SK-N-DZ (cell line): ENCODE measurements at regions not wholly inside any gene's neighbourhood (a gene's known extent, or its start where the extent isn't known, plus 50 kb on each side); places are given as distances from the start of the nearest gene placed in this dataset.
A peak's percentile ranks its signal among the peaks of the same experiment; 100 is the strongest.

Source experiments
- DNase-seq: peaks from one replicate; pipeline ENCODE4 v3.0.0-alpha.2; 2015; ENCODE audit warnings: low spot score

DNA sequence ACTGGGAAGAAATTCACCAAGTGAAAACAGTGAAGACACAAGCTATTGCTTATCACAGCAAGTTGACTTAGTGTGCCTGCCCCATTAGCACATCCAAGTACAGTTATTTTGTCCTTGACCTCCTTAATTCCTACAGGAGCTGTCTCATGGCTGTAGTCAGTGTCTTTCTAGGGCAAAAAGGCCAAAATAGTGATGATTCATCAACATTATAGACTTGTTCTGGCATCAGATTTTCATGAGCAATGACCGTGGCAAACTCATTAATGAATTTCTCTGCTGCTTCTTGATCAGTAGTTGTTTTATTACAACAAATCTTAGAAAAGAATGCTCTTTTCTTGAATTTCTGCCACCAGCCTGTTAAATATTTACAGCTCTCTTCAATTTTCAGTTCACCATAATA lies 1169.3 kb upstream of the DDX18 start:
- DNase-seq = no peak

DNA sequence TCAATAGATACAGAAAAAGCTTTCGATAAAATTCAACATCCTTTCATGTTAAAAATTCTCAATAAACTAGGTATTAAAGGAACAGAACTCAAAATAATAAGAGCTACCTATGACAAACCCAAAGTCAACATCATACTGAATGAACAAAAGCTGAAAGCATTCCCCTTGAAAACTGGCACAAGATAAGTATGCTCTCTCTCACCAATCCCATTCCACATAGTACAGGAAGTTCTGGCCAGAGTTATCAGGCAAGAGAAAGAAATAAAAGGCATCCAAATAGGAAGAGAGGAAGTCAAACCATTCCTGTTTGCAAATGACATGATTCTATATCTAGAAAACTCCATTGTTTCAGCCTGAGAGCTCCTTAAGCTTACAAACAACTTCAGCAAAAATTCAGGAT lies 1145.8 kb upstream of the DDX18 start:
- DNase-seq = no peak

DNA sequence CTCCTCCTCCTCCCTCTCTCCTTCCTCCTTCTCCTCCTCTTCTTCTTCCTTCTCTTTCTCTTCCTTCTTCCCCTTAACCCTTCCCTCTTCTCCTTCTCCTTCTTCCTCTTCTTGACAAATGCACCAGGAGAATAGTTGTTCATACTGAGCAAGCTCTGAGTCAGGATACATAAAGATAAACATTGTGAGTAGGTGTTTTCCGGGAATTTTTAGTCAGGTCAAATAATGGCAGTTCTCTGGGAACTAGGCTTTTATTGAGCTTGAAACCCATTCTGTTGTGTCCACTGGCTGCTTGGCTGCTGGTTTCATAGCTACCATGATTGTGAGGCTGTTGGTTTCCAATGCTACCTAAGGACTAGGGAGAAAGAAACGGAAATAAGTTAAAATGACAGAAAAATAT lies 1144.7 kb upstream of the DDX18 start:
- DNase-seq = no peak

DNA sequence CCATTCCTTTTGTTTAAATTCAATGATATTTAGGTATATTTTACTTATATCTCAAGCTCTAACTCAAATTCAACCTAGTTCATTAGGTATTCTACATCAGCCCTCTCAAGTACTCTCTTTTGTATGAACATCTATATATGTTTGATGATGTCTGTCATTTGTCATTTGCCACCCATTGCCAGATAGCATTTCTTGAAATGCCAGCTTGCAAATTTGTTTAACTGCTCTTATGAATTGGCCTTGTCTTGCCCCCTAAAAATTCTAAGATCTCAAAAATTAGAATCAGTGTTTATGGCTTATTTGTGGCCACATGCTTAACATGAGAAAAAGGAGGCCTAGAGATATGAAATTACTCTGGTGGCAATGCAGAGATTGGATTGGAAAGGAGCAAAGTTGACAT lies 1140.3 kb upstream of the DDX18 start:
- no peak for DNase-seq

DNA sequence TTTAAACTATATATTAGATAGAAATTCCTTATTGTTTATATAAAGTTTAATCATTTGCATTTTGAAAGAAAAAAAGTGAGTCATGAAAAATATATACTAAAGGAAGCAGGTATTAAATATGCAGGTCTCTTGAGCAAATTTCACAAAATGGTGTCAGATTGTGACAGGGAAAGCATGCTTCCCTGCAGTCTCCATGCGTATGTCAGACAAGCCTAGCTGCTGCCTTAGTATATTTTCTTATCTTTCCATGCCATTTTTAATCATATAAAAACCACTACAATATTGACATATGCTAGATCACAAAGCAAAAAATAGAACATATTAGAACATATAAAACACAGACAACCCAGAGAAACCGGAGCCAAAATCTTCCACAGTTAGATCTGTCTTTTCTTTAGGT lies 1137.7 kb upstream of the DDX18 start:
- no peak for DNase-seq

DNA sequence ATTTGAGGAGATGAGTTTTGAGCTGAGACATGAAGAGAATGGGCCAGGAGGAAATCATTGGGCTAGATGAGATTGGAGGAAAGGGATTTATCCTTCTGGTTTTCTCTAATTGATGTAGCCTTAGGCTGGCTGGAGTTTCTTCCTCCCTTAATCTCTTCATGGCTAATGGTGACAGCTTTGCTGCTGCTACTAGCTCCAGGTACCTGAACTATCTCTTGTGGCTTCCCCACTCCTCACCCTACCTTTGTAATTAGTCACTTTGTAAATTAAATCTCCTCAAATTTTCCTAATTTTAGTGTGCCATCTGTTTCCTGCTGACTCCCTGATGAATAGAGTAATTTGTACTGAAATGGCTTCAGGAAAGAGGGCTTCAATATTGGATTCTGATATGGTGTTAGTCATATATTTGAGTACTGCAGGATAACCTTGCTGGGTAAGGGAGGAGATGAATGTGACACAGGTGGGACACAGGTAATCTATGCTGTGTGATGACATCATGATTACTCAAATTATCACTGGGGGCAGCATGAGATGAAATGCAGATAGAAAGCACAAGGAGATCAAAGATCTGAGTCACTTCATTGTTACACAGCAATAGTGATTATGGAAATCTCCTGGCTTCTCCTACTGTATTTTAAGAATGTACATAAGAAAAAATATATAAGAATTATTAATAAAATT lies 1134.1 kb upstream of the DDX18 start:
- no peak for DNase-seq

DNA sequence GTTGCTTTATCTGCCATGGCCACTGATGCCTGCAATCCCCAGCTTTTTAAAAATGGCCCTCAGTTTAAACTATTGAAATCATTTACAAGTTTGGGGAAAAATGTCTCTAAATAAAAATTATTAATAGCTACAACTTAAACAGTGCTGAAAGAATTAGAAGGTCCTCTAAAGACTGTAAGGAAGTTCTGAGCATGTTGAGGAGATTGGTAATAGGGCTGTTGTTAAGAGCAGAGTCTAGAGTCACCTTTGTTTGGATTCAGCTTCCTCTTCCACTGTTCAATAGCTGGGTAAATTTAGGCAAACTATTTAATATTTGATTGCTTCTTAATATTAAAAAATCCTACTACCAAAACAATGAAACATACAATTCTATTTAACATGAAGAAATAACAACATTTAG lies 1127.1 kb upstream of the DDX18 start:
- no peak for DNase-seq

DNA sequence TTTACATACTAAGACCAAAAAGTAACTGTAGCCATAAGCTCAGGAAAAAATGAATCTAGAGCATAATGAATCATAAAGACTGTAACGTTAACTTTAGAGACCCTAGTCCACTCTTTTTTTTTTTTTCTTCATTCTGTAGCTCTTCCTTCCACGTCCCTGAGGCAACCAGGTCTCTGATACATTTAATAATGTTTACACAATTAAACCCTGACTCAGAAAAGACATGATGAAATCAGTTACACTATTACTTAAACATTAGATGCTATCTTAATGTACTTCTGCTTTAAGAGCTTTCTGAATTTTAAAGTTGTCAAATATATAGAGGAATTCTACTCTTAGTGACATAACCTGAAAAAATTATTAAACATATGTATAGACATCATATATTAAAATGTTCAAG lies 1121.5 kb upstream of the DDX18 start:
- DNase-seq = no peak

DNA sequence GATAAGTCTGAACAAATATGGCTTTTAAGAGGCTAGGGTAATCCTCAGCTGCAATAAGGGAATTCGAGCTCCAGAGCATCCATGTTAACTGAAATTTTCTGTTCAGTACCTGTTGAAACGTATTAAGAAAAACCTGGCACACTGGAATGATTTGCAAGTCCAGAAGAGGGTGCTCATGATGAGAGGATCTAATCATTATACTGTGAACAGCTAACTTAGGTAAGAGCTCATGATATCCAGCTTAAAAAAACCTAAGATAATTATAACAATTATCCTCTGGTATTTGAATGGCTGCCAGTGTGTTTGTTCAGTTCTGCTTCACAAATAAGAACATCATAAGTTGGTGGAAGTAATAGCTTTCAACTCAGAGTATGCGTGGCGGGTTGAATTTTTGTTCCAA lies 1118.3 kb upstream of the DDX18 start:
- DNase-seq = no peak

DNA sequence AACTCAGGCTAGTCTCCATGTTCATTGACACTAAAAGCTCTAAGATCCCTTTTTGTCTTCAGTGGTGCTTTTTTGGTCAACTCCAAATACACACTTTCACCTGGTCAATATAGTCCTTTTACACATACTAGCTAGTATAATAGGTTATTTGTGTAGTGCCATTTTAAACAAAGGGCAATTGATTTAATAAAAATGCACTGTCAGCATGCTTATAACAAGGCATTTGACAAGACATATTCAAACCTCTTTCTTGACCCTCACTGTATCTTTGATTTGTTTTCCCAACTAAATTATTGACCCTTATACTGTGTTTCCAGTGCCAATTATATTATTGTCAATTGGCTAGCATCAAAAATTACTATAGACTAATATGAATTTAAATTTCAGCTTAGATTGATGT lies 1117.6 kb upstream of the DDX18 start:
- DNase-seq = no peak

DNA sequence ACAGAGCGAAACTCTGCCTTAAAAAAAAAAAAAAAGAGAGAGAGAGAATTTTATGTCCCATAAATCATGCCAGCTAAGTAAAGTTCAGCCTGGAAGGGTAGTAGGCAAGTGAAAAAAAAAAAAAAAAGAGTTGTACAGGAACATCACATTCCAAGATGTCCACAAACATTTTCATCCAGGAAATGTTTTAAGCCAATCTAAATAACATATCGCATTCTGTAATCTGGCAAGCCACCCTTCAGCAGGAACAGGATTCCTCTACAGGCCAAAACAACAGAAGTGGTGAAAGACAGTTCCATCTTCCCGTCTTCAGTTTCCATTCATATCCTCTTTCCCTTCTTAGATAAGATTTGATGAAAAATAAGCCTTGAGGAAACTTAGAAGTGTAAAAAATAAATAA lies 1108.1 kb upstream of the DDX18 start:
- DNase-seq = no peak

DNA sequence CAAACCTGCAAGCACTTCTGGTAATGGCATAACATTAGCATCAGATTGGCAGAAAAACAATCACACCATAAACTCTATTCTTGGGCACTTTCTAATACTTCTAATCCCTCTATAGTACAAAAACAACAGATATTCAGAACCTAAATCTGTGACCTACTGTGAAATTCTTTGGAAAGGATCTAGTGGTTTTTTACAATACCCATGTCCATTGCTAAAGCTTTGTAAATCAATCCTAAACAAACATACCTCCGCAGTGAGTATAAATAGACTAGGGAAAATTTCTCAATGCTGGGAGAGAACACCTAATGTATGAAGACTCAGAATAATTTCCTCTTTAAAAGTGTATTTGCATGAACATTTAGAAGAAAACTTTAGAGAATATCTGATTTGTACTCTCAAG lies 1098.5 kb upstream of the DDX18 start:
- DNase-seq = no peak

DNA sequence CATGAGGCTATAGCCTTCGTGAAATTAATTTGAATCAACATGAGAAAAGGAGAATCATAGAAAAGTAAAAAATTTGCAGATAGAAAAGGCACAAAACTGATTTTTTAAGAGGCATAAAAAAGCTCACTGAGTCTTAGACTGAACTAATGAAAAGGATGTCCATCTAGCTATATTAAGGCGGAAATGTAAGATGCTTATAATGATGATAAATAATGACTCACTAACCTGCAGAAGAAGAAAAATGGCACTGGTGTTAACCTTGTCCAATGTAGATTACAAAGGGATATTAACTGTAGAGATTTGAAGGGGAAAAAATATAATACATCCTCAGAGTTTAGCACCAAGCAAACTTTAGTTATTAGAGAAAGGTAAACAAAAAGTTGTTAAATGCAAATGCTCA lies 1098.0 kb upstream of the DDX18 start:
- no peak for DNase-seq

DNA sequence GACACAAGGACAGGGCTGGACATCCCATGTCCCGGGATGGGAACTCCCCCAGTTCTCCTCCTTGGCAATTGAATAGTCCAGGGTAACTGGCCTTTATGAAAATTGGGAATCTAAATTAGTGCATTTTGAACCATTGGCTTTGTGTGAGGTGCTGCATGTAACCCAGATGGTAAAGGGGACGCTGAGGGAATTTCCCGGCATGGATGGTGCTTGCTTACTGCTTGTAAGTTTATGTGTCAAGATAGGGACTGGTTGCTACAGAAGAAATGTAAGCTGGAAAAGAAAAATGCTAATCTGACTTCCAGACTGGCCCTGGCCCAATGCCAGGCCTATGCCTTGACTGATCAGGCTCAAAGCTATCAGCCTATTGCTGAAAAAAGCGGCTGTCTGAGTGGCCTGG lies 1096.7 kb upstream of the DDX18 start:
- no peak for DNase-seq

DNA sequence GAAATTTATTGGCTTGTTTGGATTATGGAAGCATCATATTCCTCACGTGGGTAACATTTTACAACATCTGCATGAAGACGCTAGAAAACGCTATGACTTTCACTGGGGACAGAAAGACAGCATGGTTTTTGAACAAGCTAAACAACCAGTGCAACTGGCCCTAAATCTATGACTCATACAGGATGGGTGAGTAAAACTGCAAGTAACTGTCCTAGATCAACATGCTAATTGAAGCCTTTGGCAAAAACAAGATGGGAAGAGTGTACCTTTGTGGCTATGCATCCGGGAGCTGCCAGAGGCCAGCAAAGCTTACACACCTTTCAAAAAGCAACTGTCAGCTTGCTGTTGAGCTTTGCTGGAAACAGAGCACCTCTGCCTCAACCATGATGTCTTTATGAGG lies 1096.0 kb upstream of the DDX18 start:
- DNase-seq = no peak

DNA sequence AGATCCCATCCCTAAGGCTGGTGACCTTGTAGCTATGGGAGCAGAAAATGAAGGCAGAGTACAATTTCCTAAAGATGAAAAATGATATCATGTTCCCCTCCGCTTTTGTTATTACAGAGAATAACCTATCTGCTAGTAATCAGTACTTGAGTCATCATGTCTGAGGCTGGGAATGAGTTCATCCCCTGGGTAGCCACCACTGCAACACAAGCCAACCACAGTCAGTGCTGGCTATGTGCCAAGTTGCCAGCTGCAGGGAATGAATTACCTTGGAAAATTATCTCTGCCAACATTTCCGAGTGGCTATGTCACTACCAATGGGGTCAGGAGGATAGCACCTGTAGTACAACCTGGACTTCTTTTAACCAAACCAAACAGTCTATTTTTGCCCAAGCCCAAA lies 1094.7 kb upstream of the DDX18 start:
- DNase-seq = no peak

DNA sequence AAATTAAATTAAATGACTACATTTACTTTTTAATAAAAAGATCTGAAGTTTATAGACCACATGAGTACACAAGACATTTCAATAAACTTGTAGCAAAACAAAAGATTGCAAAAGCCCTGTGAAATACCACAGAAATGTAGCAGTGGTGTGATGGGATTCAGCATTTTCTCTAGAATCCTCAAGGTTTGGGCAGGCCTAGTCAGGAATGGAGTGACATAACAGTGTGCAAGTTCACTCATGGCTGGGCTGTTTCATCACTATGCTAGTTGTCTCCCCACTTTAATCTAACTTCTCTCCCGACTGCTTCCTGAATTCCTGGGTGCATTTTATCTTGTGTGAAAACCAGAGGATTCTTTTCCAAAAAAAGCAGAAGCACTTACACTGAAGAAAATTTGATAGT lies 1089.9 kb upstream of the DDX18 start:
- DNase-seq = no peak

DNA sequence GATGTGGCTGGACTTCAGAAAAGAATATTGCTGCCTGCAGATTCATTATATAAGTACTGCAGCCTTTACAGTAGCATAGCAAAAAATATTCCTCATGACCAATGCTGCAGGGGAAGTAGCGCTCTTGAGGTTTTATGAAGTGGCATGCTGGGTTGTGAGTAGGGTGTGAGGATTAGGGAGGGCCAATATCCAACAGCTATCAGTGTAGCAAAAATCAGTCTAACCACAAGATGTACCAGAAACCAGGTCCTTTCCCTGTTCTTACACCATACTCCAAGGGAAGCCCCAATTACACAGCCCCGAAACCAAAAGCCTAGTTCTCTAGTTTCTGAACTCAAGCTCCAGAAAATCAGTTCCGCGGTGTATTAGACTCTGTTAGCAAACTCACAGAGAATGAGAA lies 1082.2 kb upstream of the DDX18 start:
- no peak for DNase-seq

DNA sequence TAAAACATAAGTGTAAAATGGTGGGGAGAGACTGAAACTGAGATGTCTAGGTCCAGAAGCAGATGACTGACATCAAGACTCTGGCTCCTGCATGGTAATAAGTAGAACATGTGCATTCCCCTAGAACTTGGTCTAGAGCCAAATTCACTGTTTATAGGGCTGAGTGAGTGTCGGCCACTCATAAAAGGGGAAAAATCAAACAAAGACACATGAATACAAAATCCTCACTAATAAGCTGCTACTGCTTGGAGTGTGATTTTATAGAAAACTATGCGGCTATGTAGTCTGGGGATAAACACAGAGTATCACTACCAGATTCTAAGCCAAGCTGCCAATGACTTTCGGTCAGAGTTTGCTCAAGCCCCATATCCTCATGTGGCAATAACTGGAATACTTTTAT lies 1080.8 kb upstream of the DDX18 start:
- DNase-seq = no peak

DNA sequence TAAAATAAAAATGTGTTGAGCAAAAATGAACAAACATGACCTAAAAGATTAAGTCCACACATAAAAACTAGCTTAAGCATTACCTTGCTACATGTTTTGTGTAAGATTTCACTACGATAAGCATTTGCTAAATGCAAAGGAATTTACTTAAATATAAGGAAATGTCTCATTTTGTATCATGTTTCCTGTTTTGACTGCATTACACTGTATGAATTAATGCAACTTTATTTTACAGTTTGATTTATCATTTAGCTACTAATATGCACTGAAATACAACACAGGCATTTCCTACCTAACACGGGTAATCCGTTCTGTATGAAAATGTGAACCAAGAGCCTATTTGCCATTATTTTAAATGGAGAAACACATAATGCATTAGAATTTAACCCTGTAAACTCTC lies 1076.5 kb upstream of the DDX18 start:
- DNase-seq = no peak

DNA sequence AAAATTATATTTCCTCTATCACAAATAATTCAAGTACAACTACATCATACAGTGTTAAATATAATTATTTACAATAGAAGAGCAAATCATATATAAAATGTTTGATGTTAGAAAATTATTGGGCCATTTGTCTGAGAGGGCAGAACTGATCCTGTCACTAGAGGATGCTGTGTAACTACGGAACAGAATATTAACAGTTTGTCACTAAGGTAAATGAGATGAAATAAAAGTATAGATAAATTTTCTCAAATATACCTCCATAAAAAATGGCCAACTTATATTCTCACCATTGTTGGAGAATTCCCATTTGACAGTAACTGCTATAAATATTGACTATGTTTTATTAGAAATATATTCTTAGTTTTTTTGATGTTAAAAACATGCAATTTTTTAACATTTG lies 1067.4 kb upstream of the DDX18 start:
- no peak for DNase-seq

DNA sequence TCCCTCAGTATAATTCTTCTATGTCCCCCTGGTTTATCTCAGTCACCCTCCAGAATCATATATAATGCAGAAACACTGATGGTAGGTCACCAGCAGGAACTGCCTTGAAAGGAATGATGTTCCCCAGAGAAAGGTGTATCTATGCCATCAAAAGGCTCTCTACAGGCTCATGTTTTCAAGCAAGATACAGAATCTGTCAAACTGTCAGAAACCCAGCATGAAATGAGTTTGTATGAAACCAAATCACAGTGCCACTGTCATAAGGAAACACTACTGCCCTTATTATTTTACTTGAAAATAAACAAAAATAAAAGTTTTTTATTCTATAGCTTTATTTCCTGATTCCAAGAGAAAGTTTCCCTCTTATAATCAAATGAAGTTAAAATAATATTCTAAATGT lies 1064.5 kb upstream of the DDX18 start:
- DNase-seq = no peak

DNA sequence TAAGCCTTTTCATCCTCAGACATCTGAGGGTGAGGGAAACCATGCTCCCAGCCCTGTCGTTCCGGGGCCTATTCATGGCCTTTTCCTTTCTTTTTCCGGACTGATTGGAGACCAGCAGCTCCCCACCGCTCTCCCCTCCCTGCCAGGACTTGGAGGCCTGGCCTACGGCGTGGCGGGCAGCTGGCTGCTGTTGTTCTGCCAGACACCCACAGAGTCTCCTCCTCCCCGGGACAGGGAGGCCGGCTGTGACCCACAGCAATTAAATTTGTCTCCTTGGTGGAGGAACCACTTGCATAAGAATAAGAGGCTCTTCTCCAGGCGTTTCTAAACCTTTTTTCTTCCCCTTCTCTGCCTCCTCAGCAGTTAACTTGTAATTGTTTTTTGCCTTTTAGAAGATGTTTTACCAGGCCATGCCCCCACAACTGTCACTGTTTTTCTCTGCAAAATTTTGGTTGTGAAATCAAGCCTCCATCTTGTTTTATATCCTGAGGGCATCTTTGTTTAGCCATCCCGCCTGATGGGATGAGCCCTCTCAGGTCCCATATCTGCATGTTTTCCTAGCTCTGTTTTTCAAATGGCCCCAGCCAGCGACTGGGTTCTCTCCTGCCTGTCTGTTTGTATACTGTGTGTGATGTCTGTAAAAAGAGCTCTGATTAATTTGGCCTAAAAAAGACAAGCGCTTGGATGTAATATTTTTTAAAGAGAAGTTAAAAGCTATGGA lies 1060.0 kb upstream of the DDX18 start:
- DNase-seq = peak; percentile 58

DNA sequence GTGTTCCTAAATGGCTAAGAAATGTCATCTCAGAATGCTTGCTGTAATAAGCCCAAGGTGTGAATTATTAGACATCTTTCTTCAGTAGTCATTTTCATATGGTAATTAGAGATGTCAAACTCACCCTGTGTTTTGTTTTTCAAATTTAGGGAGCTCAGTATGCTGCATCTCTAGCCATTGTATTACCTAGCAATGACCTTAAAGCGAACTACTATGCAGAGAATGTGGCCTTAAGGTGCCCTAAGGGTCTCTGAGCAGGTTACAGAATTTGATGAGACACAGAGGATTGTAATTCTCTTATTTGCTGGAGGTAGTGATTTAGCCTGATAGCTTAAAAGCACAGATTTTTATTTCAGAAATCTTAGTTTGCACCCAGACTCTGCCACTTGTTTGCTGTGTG lies 1052.6 kb upstream of the DDX18 start:
- DNase-seq = no peak
